GM10266 (cell line): ENCODE measurements at regions not wholly inside any gene's neighbourhood (a gene's known extent, or its start where the extent isn't known, plus 50 kb on each side); places are given as distances from the start of the nearest gene placed in this dataset.

Experiments
- DNase-seq: peaks from one replicate; pipeline ENCODE4 v3.0.0; 2012; ENCODE audit errors: extremely low spot score
- CTCF ChIP-seq: IDR thresholded peaks from 2 replicates; pipeline ENCODE4 v1.5.1; 2012; ENCODE audit warnings: mild to moderate bottlenecking, low read depth; ENCODE audit not compliant: control insufficient read depth, insufficient read depth; ENCODE audit errors: missing control alignments

GRCh38 chr6:103675807-103676406 is 1183.8 kb downstream of the HACE1 start:
- no peak for DNase-seq
- no peak for TF ChIP-seq CTCF

DNA sequence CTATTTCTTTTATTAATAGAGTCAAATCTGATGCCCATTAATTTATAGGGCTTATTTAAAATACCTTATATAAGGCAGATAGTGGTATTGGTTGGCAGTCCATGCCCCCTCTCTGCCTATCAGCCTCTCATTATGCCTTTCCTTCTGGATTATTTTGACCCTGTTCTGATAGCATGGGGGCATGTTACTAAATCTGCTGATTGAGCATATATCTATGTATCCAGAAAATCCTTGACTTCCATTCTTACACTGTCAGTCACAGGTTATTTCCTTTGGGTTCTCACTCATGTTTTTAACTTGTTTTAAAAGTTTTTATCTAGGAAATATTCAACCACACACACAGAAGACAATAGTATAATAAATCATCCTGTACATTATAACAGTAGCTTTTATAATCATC is 1184.9 kb downstream of the HACE1 start:
- DNase-seq, result no peak
- no peak for TF ChIP-seq CTCF

- no peak for DNase-seq
These were observed 1187.5 kb downstream of the HACE1 start for GRCh38 chr6:103672169-103672568.

DNA sequence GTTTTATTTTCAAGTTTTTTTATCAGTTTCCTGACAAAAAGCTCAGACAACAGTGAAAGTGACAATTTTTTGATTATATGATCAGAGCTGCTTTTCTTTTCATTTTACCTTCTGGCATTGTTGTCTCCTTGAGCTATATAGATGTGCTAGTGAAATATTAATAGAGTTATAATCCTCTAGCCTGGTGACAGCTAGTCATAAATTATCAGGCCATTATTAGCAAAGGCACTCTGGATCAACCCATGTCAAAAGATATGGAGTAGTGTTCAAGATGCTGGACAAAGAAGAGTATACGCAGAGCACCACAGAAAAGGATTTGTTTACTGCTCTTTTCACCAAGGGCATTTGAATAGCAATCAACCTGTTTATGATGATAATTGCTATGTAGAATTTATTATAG is 1230.1 kb downstream of the HACE1 start:
- TF ChIP-seq CTCF, result no peak
- DNase-seq, result no peak

More at GRCh38 chr6:103672169-103672568, 1187.5 kb downstream of the HACE1 start:
- no peak for TF ChIP-seq CTCF

DNA sequence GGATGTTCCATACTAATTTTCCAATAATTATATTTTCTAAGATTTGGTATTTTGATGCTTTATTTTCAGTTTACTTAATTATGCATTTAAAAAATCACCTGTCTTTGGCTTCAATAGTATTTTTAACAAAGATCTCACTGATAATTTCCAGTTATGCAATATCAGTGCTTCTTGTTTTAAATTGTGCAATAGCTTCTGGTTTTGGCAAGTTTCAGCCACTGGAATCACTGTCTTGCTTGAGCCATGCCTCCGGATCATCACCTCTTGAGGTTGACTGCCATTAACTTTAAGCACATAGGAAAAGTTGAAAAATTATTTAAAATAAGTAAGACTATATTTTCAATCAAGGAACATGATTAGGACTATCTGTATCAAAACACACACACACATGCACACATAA is 1242.1 kb downstream of the HACE1 start:
- no peak for DNase-seq
- no peak for TF ChIP-seq CTCF

DNA sequence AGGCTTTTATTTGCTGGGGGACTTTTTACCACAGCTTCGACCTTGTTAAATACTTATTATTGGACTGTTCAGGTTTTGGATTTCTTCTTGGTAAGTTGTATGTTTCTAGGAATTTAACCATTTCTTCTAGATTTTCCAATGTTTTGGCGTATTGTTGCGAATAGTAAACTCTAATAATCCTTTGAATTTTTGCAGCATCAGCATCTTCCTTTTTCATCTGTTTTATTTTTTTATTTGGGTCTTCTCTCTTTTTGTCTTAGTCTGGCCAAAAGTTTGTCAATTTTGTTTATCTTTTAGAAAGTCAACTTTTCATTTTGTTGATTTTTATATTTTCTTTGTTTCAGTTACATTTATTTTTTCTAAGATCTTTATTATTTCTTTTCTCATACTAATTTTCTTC is 1272.0 kb downstream of the HACE1 start:
- no peak for DNase-seq
- TF ChIP-seq CTCF, result no peak

DNA sequence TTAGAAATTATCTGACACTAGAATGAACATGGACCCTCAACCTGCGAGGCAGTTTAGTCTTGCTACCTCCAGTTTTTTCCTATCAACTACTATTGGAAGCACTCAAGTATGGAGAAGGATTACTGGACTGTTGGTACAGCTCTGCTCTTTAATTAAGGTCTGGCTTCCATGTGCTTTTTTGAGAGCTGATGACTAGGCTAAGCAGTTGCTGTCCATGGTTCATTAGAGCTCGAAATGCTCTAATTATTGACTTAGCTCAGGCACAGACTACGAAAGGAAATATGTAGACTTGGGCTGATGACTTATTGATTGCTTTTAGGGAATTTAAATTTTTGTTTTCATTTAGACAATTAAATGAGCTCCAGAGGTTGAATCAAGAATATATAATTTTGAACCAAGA is 1281.6 kb downstream of the HACE1 start:
- no peak for DNase-seq
- TF ChIP-seq CTCF, result no peak
